Mesothelial cell of epicardium (in vitro differentiated cells): ENCODE measurements at regions not wholly inside any gene's neighbourhood (a gene's known extent, or its start where the extent isn't known, plus 50 kb on each side); places are given as distances from the start of the nearest gene placed in this dataset.

ENCODE experiments used
- DNase-seq, 2 experiments: peaks; one replicate each; pipeline ENCODE4 v3.0.0; 2021; ENCODE audit warnings: low spot score in 2 of 2; ENCODE audit not compliant: unreplicated experiment in 2 of 2
- H3K27ac Mint-ChIP-seq: 2 replicates; pipeline ENCODE4 v1.8.0; 2021; ENCODE audit warnings: mixed read lengths
- H3K27me3 Mint-ChIP-seq: 2 replicates; pipeline ENCODE4 v1.8.0; 2021; ENCODE audit warnings: low read depth, mixed read lengths
- H3K36me3 Mint-ChIP-seq: 2 replicates; pipeline ENCODE4 v1.8.0; 2021; ENCODE audit warnings: mixed read lengths
- H3K4me1 Mint-ChIP-seq: 2 replicates; pipeline ENCODE4 v1.8.0; 2021; ENCODE audit warnings: mixed read lengths
- H3K4me3 Mint-ChIP-seq: 2 replicates; pipeline ENCODE4 v1.8.0; 2021; ENCODE audit warnings: mild to moderate bottlenecking, moderate library complexity, mixed read lengths
- H3K9me3 Mint-ChIP-seq: 2 replicates; pipeline ENCODE4 v1.8.0; 2021; ENCODE audit warnings: mixed read lengths
- CTCF ChIP-seq: fragments of 200-600 bp; sonication (generic); IDR thresholded peaks from one replicate; pipeline ENCODE4 v1.5.0; 2021; ENCODE audit warnings: antibody characterized with exemption; ENCODE audit not compliant: unreplicated experiment

DNA sequence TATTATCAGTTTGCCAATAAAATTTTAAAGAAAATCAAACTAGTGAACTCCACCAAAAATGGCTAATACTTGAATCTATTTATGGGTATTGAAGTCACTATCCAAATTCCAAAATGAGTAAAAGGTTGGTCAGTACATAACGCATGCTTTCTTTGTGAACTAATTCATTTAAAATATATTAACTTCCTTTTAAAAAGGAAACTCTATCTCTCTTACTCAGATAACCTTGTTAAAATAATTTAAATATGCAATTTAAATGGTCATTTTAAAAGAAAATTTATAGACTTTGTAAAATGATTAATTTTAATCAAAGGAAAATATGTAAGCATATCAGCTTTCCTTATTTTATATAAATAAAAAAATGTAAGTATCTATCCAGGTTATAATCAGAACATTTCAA lies 419.4 kb upstream of the ZNF385D start:
- Mint-ChIP-seq H3K27me3 (peaks cover 3% of the 10 kb centered on the region), H3K4me3 (no peak overlapping the region), H3K4me1 (no peaks in the 10 kb centered on the region), H3K9me3 (no peaks in the 10 kb centered on the region), H3K36me3 (no peaks in the 10 kb centered on the region), H3K27ac (no peak overlapping the region)
- TF ChIP-seq CTCF, result no peak
- no peak for DNase-seq

GRCh38 chr3:22172964-22173363 lies 422.0 kb upstream of the ZNF385D start:
- H3K9me3 Mint-ChIP-seq, result no peaks in the 10 kb centered on the region
- no peaks in the 10 kb centered on the region for H3K36me3 Mint-ChIP-seq
- no peak for DNase-seq
- H3K4me3 Mint-ChIP-seq, result no peak overlapping the region
- peaks cover 3% of the 10 kb centered on the region for H3K27me3 Mint-ChIP-seq
- H3K4me1 Mint-ChIP-seq, result peaks cover 3% of the 10 kb centered on the region
- no peak for TF ChIP-seq CTCF
- no peak overlapping the region for H3K27ac Mint-ChIP-seq

DNA sequence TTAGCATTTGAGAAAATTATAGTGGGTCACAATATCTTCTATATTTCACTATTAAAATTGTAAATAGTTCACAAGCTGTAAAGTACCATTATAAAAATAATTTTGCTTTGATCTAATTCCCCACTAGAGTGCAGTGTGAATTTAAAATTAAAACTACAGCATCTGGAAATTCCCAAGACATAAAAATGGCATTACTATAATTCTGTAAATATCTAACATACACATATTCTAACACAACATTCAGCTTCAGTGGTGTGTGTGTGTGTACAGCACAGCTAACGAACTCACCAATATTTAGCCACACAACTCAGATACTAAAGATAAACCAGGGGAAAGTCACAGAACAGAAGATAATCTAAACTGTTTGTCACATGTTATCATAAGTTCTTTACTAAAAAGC lies 424.9 kb upstream of the ZNF385D start:
- Mint-ChIP-seq H3K9me3 (no peaks in the 10 kb centered on the region), H3K4me1 (peaks cover 3% of the 10 kb centered on the region), H3K27ac (no peak overlapping the region), H3K27me3 (peaks cover 5% of the 10 kb centered on the region), H3K36me3 (no peaks in the 10 kb centered on the region), H3K4me3 (no peak overlapping the region)
- DNase-seq, result no peak
- TF ChIP-seq CTCF, result no peak

- no peak for TF ChIP-seq CTCF
- Mint-ChIP-seq H3K27ac (no peak overlapping the region), H3K9me3 (no peaks in the 10 kb centered on the region), H3K4me1 (peaks cover 3% of the 10 kb centered on the region), H3K4me3 (no peak overlapping the region), H3K27me3 (peaks cover 5% of the 10 kb centered on the region), H3K36me3 (no peaks in the 10 kb centered on the region)
- DNase-seq, result no peak
These were observed 425.9 kb upstream of the ZNF385D start for GRCh38 chr3:22176911-22177310.

DNA sequence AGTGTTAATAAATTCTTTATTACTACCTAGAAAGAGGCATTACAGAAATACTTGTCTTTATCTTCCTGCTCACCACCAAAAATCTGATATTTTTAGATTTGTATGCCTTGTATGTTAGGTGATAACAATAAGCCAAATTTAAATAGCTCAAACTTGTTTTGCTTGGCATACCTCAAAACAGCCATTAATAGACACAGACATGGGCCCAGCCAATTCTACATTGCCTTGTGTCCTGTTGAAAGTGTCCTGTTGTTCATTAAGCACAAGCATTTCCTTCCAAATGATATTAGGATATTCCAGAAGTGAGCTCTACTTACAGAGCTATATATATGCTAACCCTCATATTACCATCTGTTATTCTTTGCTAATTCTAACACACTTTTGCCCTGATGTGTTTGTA lies 438.6 kb upstream of the ZNF385D start:
- Mint-ChIP-seq H3K4me1 (no peaks in the 10 kb centered on the region), H3K9me3 (no peaks in the 10 kb centered on the region), H3K36me3 (no peaks in the 10 kb centered on the region), H3K27me3 (peaks cover 1% of the 10 kb centered on the region), H3K27ac (no peak overlapping the region), H3K4me3 (no peak overlapping the region)
- DNase-seq, result no peak
- TF ChIP-seq CTCF, result no peak

GRCh38 chr3:22199095-22199494 lies 448.1 kb upstream of the ZNF385D start:
- H3K27me3 Mint-ChIP-seq, result no peaks in the 10 kb centered on the region
- H3K4me3 Mint-ChIP-seq, result no peak overlapping the region
- no peak for DNase-seq
- H3K36me3 Mint-ChIP-seq, result no peaks in the 10 kb centered on the region
- H3K4me1 Mint-ChIP-seq, result no peaks in the 10 kb centered on the region
- H3K9me3 Mint-ChIP-seq, result no peaks in the 10 kb centered on the region
- no peak for TF ChIP-seq CTCF
- H3K27ac Mint-ChIP-seq, result no peak overlapping the region
